Adrenal gland (tissue), 9 donors: ENCODE measurements at regions not wholly inside any gene's neighbourhood (a gene's known extent, or its start where the extent isn't known, plus 50 kb on each side); places are given as distances from the start of the nearest gene placed in this dataset.
"Not testable (repeated sequence)": the region's sequence is repeated elsewhere in the genome, so short reads cannot be mapped to it uniquely, and the experiment has no call there.

Experiments
- DNase-seq, 7 donors: peaks; one replicate each; pipeline ENCODE4 v3.0.0-alpha.2; 2019 to 2020
- H3K27ac ChIP-seq, 5 donors: fragments of 200-600 bp; sonication (generic) in 4 of 5; 1 replicate in 3 of 5; 2 replicates in 2 of 5; pipeline versions ENCODE4 v1.5.1 to v1.8.0; 2016 to 2020; ENCODE audit warnings: mild to moderate bottlenecking in 1 of 5
- H3K27me3 ChIP-seq: fragments of 200-600 bp; 2 replicates; pipeline ENCODE4 v1.8.0; 2021
- H3K36me3 ChIP-seq, 2 donors: fragments of 200-600 bp; replicated peaks in 1 of 2; 1 replicate in 1 of 2; 2 replicates in 1 of 2; pipeline versions ENCODE4 v1.5.1 to v1.8.0; 2018 to 2022
- H3K4me1 ChIP-seq, 2 donors: fragments of 200-600 bp; replicated peaks in 1 of 2; 1 replicate in 1 of 2; 2 replicates in 1 of 2; pipeline versions ENCODE4 v1.5.1 to v1.8.0; 2018 to 2021
- H3K4me3 ChIP-seq, 4 donors: fragments of 200-600 bp; sonication (generic) in 3 of 4; one replicate each; pipeline ENCODE4 v1.5.1; 2016 to 2018
- H3K9me3 ChIP-seq, 3 donors: fragments of 200-600 bp; sonication (generic) in 1 of 3; replicated peaks in 1 of 3; 1 replicate in 2 of 3; 2 replicates in 1 of 3; pipeline versions ENCODE4 v1.5.1 to v1.8.0; 2016 to 2021
- POLR2A ChIP-seq, 2 donors: fragments of 450-650 bp; IDR thresholded peaks; one replicate each; pipeline ENCODE4 v1.6.1; 2017; ENCODE audit warnings: antibody characterized with exemption in 2 of 2, mild to moderate bottlenecking in 2 of 2, moderate library complexity in 1 of 2
- WGBS, 4 donors: extraction: QIAGEN DNeasy Blood & Tissue Kit in 2 of 4; methylation state at CpG; one replicate each; pipeline versions ENCODE4 v1.1.5 to v1.1.7; 2013 to 2017; 5-methylcytosine and 5-hydroxymethylcytosine counted together
- intact Hi-C, 2 donors: fragments of 100-400 bp; cut with DNase I; formaldehyde crosslinking; loops; one replicate each; pipeline versions ENCODE4 v1.14.1 to v1.15.0; 2022 to 2023
- TF ChIP-seq, protein P1 (sequence below), 6 experiments: fragments of 450-650 bp in 4 of 6; fragments of 200-600 bp in 2 of 6; sonication (generic) in 1 of 6; IDR thresholded peaks; 1 replicate in 5 of 6; 2 replicates in 1 of 6; pipeline versions ENCODE4 v1.5.1 to v1.8.0; 2016 to 2021; ENCODE audit warnings: antibody characterized with exemption in 6 of 6, mild to moderate bottlenecking in 2 of 6, moderate library complexity in 1 of 6
- donor health status: healthy with polysubstance abuse.
- donor health status: Bipolar disorder and iron deficiency.
- donor health status: DM: yes; HTN: yes; CAD: no.
- donor health status: DM: no; HTN: no; CAD: no.
- donor health status: DM: no; HTN: no; CAD: no.

DNA sequence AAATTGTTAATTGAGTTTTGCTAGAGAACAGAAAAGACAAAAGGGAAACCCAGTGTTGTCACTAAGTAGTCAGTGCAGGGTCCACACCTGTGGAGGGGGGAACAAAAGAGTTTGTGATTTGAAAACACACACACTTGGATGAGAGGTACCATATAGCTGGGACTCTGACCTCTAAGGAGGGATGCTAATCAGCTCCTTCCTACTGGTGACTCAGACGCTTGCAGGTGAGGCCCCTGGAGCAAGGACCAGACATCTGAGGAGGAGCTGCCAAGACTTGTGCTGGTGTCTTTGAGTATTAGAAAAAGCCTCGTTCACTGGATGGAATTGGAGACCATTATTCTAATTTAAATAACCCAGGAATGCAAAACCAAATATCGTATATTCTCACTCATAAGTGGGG lies 146.4 kb upstream of the MAP2 start:
- H3K4me1 ChIP-seq, result no peaks in the 10 kb centered on the region
- 66 to 78% (median 70%) methylated on average over 3 of the region's 3 CpGs for WGBS, 4 donors
- no peaks in the 10 kb centered on the region for H3K27me3 ChIP-seq
- intact Hi-C loops, result no loop called here
- H3K4me3 ChIP-seq, result no peak overlapping the region
- no peaks in the 10 kb centered on the region for H3K36me3 ChIP-seq
- H3K9me3 ChIP-seq, result no peaks in the 10 kb centered on the region
- no peak overlapping the region for H3K27ac ChIP-seq
- TF ChIP-seq POLR2A (IDR thresholded peaks at IDR 0.05), result no peak
- TF ChIP-seq, protein P1, sequence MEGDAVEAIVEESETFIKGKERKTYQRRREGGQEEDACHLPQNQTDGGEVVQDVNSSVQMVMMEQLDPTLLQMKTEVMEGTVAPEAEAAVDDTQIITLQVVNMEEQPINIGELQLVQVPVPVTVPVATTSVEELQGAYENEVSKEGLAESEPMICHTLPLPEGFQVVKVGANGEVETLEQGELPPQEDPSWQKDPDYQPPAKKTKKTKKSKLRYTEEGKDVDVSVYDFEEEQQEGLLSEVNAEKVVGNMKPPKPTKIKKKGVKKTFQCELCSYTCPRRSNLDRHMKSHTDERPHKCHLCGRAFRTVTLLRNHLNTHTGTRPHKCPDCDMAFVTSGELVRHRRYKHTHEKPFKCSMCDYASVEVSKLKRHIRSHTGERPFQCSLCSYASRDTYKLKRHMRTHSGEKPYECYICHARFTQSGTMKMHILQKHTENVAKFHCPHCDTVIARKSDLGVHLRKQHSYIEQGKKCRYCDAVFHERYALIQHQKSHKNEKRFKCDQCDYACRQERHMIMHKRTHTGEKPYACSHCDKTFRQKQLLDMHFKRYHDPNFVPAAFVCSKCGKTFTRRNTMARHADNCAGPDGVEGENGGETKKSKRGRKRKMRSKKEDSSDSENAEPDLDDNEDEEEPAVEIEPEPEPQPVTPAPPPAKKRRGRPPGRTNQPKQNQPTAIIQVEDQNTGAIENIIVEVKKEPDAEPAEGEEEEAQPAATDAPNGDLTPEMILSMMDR (IDR thresholded peaks at IDR 0.05), result no peak
- DNase-seq, result no peak

DNA sequence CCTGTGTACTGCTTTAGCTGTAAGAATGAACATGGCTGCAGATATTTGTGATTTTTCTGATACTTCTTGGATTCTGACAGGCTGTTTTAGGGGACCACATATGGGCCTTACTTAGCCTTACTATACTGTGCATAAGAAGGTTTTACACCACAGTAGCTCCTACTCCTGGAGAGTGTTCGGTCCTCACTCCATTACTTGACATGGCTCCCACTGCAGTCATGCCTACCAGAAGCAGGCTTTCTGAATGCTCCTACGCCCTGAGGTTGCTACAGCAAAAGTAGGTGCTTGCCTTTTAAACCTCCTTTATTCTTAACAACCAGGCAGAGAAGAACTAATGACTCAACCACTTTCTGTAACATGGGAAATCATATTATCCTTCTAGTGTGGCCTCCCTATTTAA lies 125.2 kb upstream of the MAP2 start:
- TF ChIP-seq, protein P1 (IDR thresholded peaks at IDR 0.05), result no peak
- no peak for TF ChIP-seq POLR2A (IDR thresholded peaks at IDR 0.05)
- DNase-seq, result no peak
- Histone ChIP-seq H3K9me3 (no peaks in the 10 kb centered on the region), H3K27me3 (no peaks in the 10 kb centered on the region), H3K4me3 (no peak overlapping the region), H3K36me3 (no peaks in the 10 kb centered on the region), H3K27ac (no peak overlapping the region), H3K4me1 (no peaks in the 10 kb centered on the region)
- intact Hi-C loops, result no loop called here
- WGBS, 4 donors, result 81 to 85% (median 84%) methylated on average over 2 of the region's 2 CpGs

DNA sequence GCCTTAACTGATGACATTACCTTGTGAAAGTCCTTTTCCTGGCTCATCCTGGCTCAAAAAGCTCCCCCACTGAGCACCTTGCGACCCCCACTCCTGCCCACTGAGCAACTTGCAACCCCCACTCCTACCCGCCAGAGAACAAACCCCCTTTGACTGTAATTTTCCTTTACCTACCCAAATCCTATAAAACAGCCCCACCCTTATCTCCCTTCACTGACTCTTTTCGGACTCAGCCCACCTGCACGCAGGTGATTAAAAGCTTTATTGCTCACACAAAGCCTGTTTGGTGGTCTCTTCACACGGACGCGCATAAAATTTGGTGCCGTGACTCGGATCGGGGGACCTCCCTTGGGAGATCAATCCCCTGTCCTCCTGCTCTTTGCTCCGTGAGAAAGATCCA lies 124.4 kb upstream of the MAP2 start:
- H3K27me3 ChIP-seq, H3K27ac ChIP-seq, H3K4me3 ChIP-seq, intact Hi-C loops, DNase-seq, H3K4me1 ChIP-seq, H3K36me3 ChIP-seq, H3K9me3 ChIP-seq: not testable (repeated sequence)
- 79 to 93% (median 90%) methylated on average over 10 to 11 of the region's 11 CpGs for WGBS, 4 donors

DNA sequence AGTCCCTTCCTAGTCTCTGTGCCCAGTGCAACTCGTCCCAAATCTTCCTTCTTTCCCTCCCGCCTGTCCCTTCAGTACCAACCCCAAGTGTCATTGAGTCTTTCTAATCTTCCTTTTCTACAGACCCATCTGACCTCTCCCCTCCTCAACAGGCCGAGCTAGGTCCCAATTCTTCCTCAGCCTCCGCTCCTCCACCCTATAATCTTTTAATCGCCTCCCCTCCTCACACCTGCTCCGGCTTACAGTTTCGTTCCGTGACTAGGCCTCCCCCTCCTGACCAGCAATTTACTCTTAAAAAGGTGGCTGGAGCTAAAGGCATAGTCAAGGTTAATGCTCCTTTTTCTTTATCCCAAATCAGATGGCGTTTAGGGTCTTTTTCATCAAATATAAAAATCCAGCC lies 123.1 kb upstream of the MAP2 start:
- H3K27me3 ChIP-seq, H3K9me3 ChIP-seq, H3K36me3 ChIP-seq, DNase-seq, H3K4me3 ChIP-seq, intact Hi-C loops, H3K4me1 ChIP-seq, H3K27ac ChIP-seq: not testable (repeated sequence)
- WGBS, 4 donors, result 81 to 92% (median 84%) methylated on average over 9 of the region's 9 CpGs

DNA sequence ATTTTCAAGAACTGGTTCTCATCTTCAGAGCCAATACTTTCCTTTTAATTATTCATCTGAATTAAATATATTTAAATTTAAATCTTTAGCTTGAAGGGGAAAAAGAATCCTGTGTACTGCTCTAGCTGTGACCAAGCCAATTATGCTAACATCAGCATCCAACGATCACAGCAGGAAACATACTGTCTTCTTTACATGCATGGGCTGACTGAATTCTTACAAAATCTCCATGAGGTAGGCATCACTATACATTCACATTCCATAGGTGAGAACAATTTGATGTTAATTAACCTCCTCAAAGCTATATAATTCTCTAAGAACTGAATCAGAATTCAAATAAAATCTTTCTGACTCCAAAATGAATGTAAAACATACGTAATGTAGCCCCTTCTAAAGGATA lies 118.8 kb upstream of the MAP2 start:
- Histone ChIP-seq H3K9me3 (no peaks in the 10 kb centered on the region), H3K4me3 (no peak overlapping the region), H3K27me3 (no peaks in the 10 kb centered on the region), H3K27ac (no peak overlapping the region), H3K4me1 (no peaks in the 10 kb centered on the region), H3K36me3 (no peaks in the 10 kb centered on the region)
- WGBS, 4 donors, result 64 to 77% (median 69%) methylated on average over 2 of the region's 2 CpGs
- intact Hi-C loops, result no loop called here
- TF ChIP-seq POLR2A (IDR thresholded peaks at IDR 0.05), result no peak
- TF ChIP-seq, protein P1 (IDR thresholded peaks at IDR 0.05), result no peak
- no peak for DNase-seq
